ENCODE measurements at regions not wholly inside any gene's neighbourhood (a gene's known extent, or its start where the extent isn't known, plus 50 kb on each side); places are given as distances from the start of the nearest gene placed in this dataset.

GRCh38 chr14:49396801-49397200 lies 189.4 kb downstream of the RPS29 start:
- no peak for DNase-seq (ENCODE audit: low spot score)
- no peak for FAIRE-seq

GRCh38 chr14:49381778-49382177 lies 204.4 kb downstream of the RPS29 start:
- DNase-seq (ENCODE audit: low spot score): no peak
- FAIRE-seq: no peak

DNA sequence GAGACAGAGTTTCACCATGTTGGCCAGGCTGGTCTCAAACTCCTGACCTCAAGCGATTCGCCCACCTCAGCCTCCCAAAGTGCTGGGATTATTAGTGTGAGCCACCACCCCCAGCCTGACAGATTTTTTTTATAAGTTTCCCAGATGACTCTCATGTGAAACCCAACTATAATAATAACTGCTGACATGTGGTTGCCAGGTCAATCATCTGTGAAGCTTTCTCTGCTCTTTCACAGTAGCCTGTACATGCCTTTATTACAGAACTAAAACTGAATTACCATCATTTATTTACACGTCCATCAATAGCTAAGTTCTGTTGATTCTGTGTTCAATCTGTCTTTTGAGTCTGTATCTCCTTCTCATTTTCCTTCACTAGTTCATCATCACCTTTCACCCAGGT lies 218.5 kb downstream of the RPS29 start:
- DNase-seq (ENCODE audit: low spot score) (no peak), FAIRE-seq (no peak)

DNA sequence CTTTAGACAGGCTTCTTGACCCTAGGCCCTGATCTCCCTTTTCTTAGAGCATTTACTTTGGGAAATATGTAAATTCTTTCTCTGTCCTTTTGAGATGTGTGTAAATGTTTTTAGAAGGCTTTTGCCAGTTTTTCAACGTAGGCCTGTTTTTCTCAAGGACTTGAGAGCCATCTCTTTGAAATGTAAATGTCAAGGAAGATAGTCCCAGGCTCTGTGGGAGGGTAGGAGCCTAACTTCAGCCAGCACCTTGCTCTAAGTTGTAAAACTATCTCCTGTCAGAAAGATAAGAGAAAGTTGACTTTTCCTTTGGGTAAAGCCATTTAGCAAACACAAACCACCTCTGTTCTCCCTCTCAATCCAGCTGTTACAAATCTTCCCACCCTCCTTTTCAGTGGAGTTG lies 219.8 kb downstream of the RPS29 start:
- DNase-seq (ENCODE audit: low spot score) (no peak), FAIRE-seq (no peak)

GRCh38 chr14:49364752-49365117 lies 221.4 kb downstream of the RPS29 start:
- no peak for DNase-seq (ENCODE audit: low spot score)
- no peak for FAIRE-seq

GRCh38 chr14:49363821-49364751 lies 222.1 kb downstream of the RPS29 start:
- peak; percentile 75 for FAIRE-seq
- DNase-seq (ENCODE audit: low spot score): no peak

DNA sequence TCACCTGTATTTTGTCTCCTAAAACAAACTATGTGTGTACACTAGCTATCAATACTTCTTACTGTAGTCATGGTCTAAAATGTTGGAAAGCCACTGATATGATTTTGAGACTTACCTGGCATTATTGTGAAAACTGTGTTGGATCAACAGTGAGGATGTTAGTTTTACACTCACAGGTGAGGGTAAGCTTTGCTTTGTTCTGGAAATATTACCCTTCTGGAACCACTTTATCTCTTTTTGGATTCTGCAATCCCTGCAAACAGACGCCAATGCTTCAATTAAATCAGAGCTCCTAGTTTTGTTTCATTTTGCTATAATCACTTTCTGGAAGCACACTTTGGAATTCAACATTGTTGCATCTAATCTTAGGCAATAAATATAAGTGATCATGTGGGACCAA lies 223.3 kb downstream of the RPS29 start:
- FAIRE-seq: no peak

DNA sequence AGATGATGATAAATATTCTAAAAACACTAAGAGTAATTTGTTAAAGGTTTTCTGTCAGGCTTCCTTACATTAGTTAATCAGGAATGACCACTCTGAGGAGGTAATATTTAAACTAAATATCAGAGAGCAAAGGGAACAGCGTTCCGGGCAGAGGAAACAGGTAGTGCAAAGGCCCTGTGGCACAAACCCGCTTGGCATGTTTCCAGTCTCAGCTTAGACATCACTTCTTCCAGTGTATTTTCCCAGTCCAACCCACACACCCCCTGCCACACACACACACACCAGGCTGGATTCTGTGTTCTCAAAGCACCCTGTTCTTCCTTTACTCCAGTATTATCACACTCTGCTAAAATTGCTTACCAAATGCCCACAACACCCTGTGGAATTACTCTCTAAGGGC lies 247.1 kb downstream of the RPS29 start:
- DNase-seq (ENCODE audit: low spot score): no peak
- peak; percentile 86 for FAIRE-seq

More for the DNA sequence above, 223.3 kb downstream of the RPS29 start:
- no peak for DNase-seq (ENCODE audit: low spot score)

DNA sequence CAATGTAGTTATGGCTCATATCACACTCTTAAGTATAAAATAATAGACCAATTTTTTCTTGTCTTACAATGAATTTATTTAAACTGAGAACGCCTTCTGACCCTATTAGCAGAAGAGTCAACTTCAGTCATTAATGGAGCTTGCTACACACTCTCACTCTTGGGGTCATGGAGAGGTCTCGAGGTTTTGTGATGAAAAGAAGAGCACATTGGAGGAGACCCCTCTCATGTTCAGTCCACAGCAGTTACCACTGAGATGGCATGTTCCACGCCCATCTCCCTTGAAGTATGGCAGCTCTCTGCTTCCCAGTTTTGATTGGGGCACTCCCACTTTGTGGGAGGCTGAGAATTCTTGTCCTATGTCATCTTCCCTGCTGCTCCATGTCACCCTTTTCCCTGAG lies 266.4 kb downstream of the RPS29 start:
- FAIRE-seq (no peak), DNase-seq (ENCODE audit: low spot score) (no peak)

DNA sequence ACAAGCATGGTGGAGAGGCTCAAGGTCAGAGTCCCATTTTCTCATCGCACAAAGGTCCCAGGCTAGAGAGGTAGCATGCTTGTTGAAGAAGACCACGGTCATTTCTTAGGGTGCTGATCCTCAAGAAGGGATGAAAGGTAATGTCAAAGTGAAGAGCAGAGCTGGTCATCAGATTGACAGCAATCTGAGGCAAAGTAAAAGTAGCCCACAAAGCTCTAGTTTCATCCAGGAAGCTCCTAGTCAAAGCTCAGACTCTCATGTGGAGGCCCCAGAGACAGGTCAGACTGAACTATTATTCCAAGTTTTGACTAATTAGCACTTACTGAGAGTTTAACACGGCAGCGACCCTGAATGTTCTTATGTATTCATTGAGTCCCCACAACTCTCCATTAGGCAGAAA lies 270.6 kb downstream of the RPS29 start:
- FAIRE-seq (no peak), DNase-seq (ENCODE audit: low spot score) (no peak)

DNA sequence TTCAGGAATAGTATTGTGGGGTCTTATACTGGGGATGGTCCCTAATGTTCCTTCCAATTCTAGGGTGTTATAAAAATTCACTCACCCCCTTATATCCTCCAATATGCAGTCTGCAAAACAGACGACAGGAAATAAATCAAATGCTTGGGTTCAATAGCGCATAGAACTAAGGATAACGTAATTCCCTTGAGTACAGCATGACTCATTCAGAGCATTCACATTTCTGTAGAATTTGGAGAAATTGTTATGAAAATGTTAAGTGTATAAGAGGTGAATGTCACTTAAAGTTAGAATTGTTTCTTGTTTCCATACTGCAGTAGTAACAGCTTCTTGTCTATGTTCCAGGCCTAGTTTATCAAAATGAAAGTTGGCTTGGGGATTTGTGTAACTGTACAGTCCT lies 271.4 kb downstream of the RPS29 start:
- DNase-seq (ENCODE audit: low spot score) (no peak), FAIRE-seq (no peak)

DNA sequence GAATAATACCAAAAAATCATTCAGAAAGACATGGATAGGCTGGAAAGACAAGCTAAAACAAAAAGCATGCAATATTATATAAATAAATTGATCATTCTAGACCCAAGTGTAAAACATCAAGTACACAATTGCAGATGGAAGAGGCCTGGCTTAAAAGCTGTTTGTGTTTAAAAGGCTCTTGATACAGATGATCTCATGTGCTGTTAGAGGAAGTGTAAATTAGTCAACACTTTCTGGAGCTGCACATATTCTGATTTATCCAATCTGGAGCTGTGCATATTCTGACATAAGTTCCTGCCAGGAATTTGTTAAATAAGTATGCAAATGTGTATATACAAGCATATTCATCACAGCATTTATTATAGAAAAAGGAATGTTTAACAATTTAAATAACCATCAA lies 273.1 kb downstream of the RPS29 start:
- FAIRE-seq: no peak
- no peak for DNase-seq (ENCODE audit: low spot score)

DNA sequence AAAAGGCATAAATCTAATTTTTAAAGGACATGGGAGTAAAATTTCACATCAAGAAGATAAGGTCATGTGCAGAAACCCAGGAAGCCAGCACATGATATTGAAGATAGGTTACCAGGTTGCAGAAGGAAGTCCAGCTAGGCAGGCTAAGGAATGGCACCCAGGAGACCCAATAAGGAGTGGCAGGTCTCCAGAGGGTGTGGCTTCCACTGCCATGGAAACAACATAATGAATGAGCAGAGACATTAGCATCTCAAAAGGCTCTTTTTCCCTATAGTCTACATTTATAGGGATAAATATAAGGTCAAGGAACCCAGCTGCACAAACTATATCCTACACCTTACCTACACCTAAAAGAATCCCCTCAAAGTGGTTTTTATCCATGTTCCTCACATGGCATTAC lies 275.9 kb downstream of the RPS29 start:
- FAIRE-seq (no peak), DNase-seq (ENCODE audit: low spot score) (no peak)

GRCh38 chr14:49306152-49306751 lies 279.9 kb downstream of the RPS29 start:
- DNase-seq (ENCODE audit: low spot score) (peak; percentile 39), FAIRE-seq (no peak)

GRCh38 chr14:49303946-49304516 lies 282.1 kb downstream of the RPS29 start:
- DNase-seq (ENCODE audit: low spot score): peak; percentile 72
- FAIRE-seq: peak; percentile 42

GRCh38 chr14:49297102-49297501 lies 289.1 kb downstream of the RPS29 start:
- FAIRE-seq: peak; percentile 68

GRCh38 chr14:49294621-49295148 lies 291.5 kb downstream of the RPS29 start:
- FAIRE-seq (no peak), DNase-seq (ENCODE audit: low spot score) (no peak)

More at GRCh38 chr14:49297102-49297501, 289.1 kb downstream of the RPS29 start:
- DNase-seq (ENCODE audit: low spot score): no peak

DNA sequence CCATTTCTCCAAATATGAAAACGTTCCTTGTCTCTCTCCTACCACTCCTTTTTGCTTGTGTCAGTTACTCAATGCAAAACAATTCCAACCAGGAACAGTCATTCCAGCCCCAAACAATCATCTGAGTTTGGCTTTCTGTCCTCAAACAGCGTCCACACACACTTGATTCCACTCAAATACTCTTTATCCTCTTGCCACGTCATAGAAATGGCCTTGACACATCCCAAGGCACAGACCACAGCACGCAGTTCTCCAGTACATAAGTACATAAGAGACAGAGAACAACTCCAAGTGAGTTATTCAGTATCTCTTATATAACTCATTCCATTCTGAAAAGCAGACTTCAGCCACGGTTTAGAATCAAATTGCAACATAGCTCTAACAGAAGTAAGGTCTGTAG lies 299.2 kb downstream of the RPS29 start:
- FAIRE-seq: peak; percentile 68
- DNase-seq (ENCODE audit: low spot score): no peak

DNA sequence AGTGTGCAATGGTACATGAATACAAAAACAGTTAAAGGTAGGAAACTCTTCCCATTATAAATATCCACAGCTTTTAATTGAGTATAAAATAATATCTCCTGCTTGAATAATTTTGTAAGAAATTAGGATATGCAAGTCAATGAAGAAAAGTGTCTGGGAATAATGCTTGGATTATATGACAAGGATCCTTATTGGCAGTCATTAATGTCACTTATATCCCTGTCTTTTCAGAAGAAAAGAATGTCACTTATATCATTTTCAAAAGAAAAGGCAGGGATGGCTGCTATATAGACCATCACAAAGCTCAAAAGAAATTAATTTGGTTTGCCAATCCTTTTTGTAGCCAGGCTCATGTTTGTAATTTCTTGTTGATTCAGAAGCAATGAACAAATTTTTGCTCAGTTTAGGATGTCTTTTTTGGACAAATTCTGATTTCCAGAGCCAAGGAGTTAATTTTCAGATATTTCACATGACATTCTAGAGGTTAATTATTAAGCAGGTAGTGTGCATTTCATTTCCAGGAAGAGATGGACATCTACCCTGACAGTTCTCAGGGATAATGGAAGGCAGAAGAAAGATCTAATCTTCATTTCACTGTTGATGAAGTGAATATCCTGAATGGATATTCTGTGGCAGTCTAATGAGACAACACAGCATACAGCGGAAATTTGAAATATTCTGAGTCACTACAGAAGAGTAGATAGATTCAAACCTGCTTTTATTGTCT lies 299.8 kb downstream of the RPS29 start:
- no peak for DNase-seq (ENCODE audit: low spot score)
- FAIRE-seq: no peak

GRCh38 chr14:49280566-49280965 lies 305.6 kb downstream of the RPS29 start:
- no peak for DNase-seq (ENCODE audit: low spot score)
- FAIRE-seq: peak; percentile 46

- FAIRE-seq: no peak
Measured at GRCh38 chr14:49250517-49250916, 335.7 kb downstream of the RPS29 start.

DNA sequence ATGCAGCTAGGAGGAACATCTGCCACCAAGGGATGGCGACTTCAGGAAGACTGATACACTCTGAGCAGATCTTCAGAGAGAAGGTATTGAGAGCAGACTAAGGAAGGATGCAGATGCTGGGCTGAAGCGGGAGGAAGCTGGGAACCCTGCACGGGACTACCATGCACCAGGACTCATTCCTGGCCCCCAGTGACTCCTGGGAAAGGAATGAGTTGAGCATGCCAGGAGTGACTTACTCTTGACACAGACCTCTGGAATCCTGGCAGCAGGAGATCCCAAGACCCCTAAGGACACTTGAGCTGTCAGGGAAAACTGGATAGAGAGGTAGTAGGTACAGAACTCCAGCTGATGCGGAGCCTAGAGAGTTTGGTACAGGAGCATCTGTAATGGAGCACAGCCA lies 336.1 kb downstream of the RPS29 start:
- DNase-seq (ENCODE audit: low spot score): peak; percentile 57
- FAIRE-seq: peak; percentile 55

More at GRCh38 chr14:49250517-49250916, 335.7 kb downstream of the RPS29 start:
- DNase-seq (ENCODE audit: low spot score): no peak

Data from urothelium cell line (cell line).